Sigmoid colon (tissue), 6 donors: ENCODE measurements at regions not wholly inside any gene's neighbourhood (a gene's known extent, or its start where the extent isn't known, plus 50 kb on each side); places are given as distances from the start of the nearest gene placed in this dataset.

Experiments
- DNase-seq: peaks from one replicate; pipeline ENCODE4 v3.0.0-alpha.2; 2019
- H3K27ac ChIP-seq, 4 donors: fragments of 200-600 bp; sonication (generic); one replicate each; pipeline ENCODE4 v1.5.1; 2016 to 2019; ENCODE audit warnings: mild to moderate bottlenecking in 1 of 4
- H3K27me3 ChIP-seq, 3 donors: fragments of 200-600 bp; sonication (generic); one replicate each; pipeline ENCODE4 v1.5.1; 2019; ENCODE audit warnings: mild to moderate bottlenecking in 1 of 3
- H3K36me3 ChIP-seq, 4 donors: fragments of 200-600 bp; sonication (generic); one replicate each; pipeline ENCODE4 v1.5.1; 2016 to 2019
- H3K4me1 ChIP-seq, 4 donors: fragments of 200-600 bp; sonication (generic); one replicate each; pipeline ENCODE4 v1.5.1; 2017 to 2019
- H3K4me3 ChIP-seq, 4 donors: fragments of 200-600 bp; sonication (generic); one replicate each; pipeline ENCODE4 v1.5.1; 2017 to 2019; ENCODE audit warnings: mild to moderate bottlenecking in 2 of 4, moderate library complexity in 1 of 4
- H3K9me3 ChIP-seq, 4 donors: fragments of 200-600 bp in 3 of 4; sonication (generic) in 3 of 4; one replicate each; pipeline versions ENCODE4 v1.5.1 to v1.6.1; 2013 to 2019
- CTCF ChIP-seq, 4 experiments: fragments of 450-650 bp in 3 of 4; fragments of 200-600 bp in 1 of 4; IDR thresholded peaks; one replicate each; pipeline ENCODE4 v1.5.1; 2016 to 2019; ENCODE audit warnings: antibody characterized with exemption in 4 of 4, mild to moderate bottlenecking in 3 of 4, moderate library complexity in 2 of 4
- EP300 ChIP-seq, 4 donors: sonication (generic); formaldehyde crosslinking; IDR thresholded peaks; one replicate each; pipeline ENCODE4 v1.6.1; 2017; ENCODE audit warnings: antibody characterized with exemption in 4 of 4
- POLR2A ChIP-seq, 2 donors: fragments of 450-650 bp; IDR thresholded peaks; one replicate each; pipeline ENCODE4 v1.6.1; 2016; ENCODE audit warnings: antibody characterized with exemption in 2 of 2, mild to moderate bottlenecking in 2 of 2, moderate library complexity in 2 of 2
- POLR2AphosphoS5 ChIP-seq, 4 donors: sonication (generic); formaldehyde crosslinking; IDR thresholded peaks; one replicate each; pipeline ENCODE4 v1.6.1; 2017; ENCODE audit warnings: antibody characterized with exemption in 4 of 4
- WGBS, 2 donors: extraction: QIAGEN DNeasy Blood & Tissue Kit; methylation state at CpG; one replicate each; pipeline ENCODE4 v1.1.7; 2013; 5-methylcytosine and 5-hydroxymethylcytosine counted together
- intact Hi-C: fragments of 100-400 bp; cut with DNase I; formaldehyde crosslinking; loops from one replicate; pipeline ENCODE4 v1.15.1; 2023
- donor health status: healthy with polysubstance abuse.
- donor health status: healthy.

GRCh38 chr12:34390171-34390841 is 368.0 kb downstream of the ALG10 start:
- peak; percentile 15 for DNase-seq
- Histone ChIP-seq H3K9me3 (peaks cover 0 to 30% (median 2%) of the 10 kb centered on the region in 4 donors), H3K4me1 (no peaks in the 10 kb centered on the region), H3K4me3 (no peak overlapping the region), H3K27me3 (peaks cover 0 to 16% (median 0%) of the 10 kb centered on the region in 3 donors), H3K36me3 (no peaks in the 10 kb centered on the region), H3K27ac (no peak overlapping the region)
- intact Hi-C loops, result no loop called here
- WGBS, 2 donors, result 79 to 82% methylated on average over 17 of the region's 17 CpGs
- no peak for TF ChIP-seq POLR2A (IDR thresholded peaks at IDR 0.05)
- TF ChIP-seq EP300 (IDR thresholded peaks at IDR 0.05), result no peak
- TF ChIP-seq POLR2AphosphoS5 (IDR thresholded peaks at IDR 0.05), result no peak
- no peak for TF ChIP-seq CTCF (IDR thresholded peaks at IDR 0.05)

- intact Hi-C loops, result no loop called here
- Histone ChIP-seq H3K4me3 (no peak overlapping the region), H3K27me3 (peaks cover 0 to 16% (median 0%) of the 10 kb centered on the region in 3 donors), H3K4me1 (no peaks in the 10 kb centered on the region), H3K36me3 (no peaks in the 10 kb centered on the region), H3K9me3 (peaks cover 0 to 32% (median 2%) of the 10 kb centered on the region in 4 donors), H3K27ac (no peak overlapping the region)
- DNase-seq, result peak; percentile 26
- TF ChIP-seq CTCF (IDR thresholded peaks at IDR 0.05) (no peak), POLR2A (IDR thresholded peaks at IDR 0.05) (no peak), EP300 (IDR thresholded peaks at IDR 0.05) (no peak), POLR2AphosphoS5 (IDR thresholded peaks at IDR 0.05) (no peak)
- 80 to 81% methylated on average over 24 of the region's 24 CpGs for WGBS, 2 donors
Observed at GRCh38 chr12:34390846-34391700, 368.8 kb downstream of the ALG10 start.

- Histone ChIP-seq H3K27ac (no peak overlapping the region), H3K27me3 (peaks cover 0 to 16% (median 0%) of the 10 kb centered on the region in 3 donors), H3K9me3 (peaks cover 0 to 30% (median 2%) of the 10 kb centered on the region in 4 donors), H3K4me1 (no peaks in the 10 kb centered on the region), H3K4me3 (no peak overlapping the region), H3K36me3 (no peaks in the 10 kb centered on the region)
- no peak for TF ChIP-seq EP300 (IDR thresholded peaks at IDR 0.05)
- no peak for TF ChIP-seq CTCF (IDR thresholded peaks at IDR 0.05)
- TF ChIP-seq POLR2AphosphoS5 (IDR thresholded peaks at IDR 0.05), result no peak
- TF ChIP-seq POLR2A (IDR thresholded peaks at IDR 0.05), result no peak
- DNase-seq, result peak; percentile 55
- WGBS, 2 donors, result 69 to 75% methylated on average over 37 of the region's 37 CpGs
- intact Hi-C loops, result no loop called here
Observed at GRCh38 chr12:34391771-34392581, 369.7 kb downstream of the ALG10 start.

- Histone ChIP-seq H3K4me1 (no peaks in the 10 kb centered on the region), H3K27ac (no peak overlapping the region), H3K27me3 (peaks cover 0 to 20% (median 0%) of the 10 kb centered on the region in 3 donors), H3K4me3 (no peak overlapping the region), H3K9me3 (peaks cover 0 to 34% (median 2%) of the 10 kb centered on the region in 4 donors), H3K36me3 (no peaks in the 10 kb centered on the region)
- TF ChIP-seq EP300 (IDR thresholded peaks at IDR 0.05) (no peak), POLR2AphosphoS5 (IDR thresholded peaks at IDR 0.05) (no peak), CTCF (IDR thresholded peaks at IDR 0.05) (no peak), POLR2A (IDR thresholded peaks at IDR 0.05) (no peak)
- intact Hi-C loops, result no loop called here
- WGBS, 2 donors, result 80 to 86% methylated on average over 14 of the region's 14 CpGs
- peak; percentile 47 for DNase-seq
Observed at GRCh38 chr12:34392741-34393085, 370.4 kb downstream of the ALG10 start.
